ENCODE measurements at regions not wholly inside any gene's neighbourhood (a gene's known extent, or its start where the extent isn't known, plus 50 kb on each side); places are given as distances from the start of the nearest gene placed in this dataset.
A peak's percentile ranks its signal among the peaks of the same experiment; 100 is the strongest.

- DNase-seq (ENCODE audit: low read depth): no peak
- TF ChIP-seq CTCF (IDR thresholded peaks at IDR 0.05; ENCODE audit: insufficient read depth, low read depth, low read length): no peak
- no peak overlapping the region for H3K4me3 ChIP-seq (ENCODE audit: low read depth, low read length)
These were observed 133.8 kb upstream of the PKDCC start for GRCh38 chr2:41913921-41914609.

DNA sequence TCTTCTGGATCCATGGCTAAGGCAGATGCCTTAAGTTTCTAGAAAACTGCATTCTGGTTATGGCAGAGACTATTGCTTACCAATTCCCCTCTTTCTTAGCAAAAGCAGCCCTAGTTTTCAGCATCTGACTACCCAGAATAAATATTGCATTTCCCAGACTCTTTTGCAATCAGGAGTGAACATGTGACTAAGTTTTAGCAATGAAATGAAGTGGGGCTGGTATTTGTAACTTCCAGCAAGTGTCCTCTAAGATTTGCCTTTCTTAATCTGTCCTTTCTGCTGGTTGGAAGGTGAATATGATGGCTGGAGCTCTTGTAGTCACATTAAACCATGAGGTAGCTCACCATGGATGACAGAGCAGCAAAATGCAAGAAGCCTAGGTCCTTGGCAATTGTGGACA, 132.9 kb upstream of the PKDCC start:
- TF ChIP-seq CTCF (IDR thresholded peaks at IDR 0.05; ENCODE audit: insufficient read depth, low read depth, low read length): no peak
- peak; percentile 68 for DNase-seq (ENCODE audit: low read depth)
- H3K4me3 ChIP-seq (ENCODE audit: low read depth, low read length): no peak overlapping the region

DNA sequence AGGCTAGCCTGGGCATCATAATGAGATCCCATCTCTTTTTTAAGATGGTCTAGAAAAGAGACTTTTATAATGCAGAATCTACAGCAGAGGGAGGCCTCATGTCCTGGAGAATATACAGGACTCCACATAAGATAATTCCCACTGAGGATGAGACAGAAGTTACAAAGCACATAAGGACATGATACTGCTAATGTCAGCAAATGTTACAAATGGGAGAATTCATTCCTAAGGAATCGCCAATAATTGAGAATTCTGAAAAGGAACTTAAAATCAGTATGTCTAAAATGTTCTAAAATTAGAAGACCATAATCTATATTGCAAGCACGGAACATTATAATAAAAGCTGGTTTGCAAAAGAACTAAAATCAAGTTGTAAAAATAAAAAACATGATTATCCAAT, 131.6 kb upstream of the PKDCC start:
- no peak for TF ChIP-seq CTCF (IDR thresholded peaks at IDR 0.05; ENCODE audit: insufficient read depth, low read depth, low read length)
- H3K4me3 ChIP-seq (ENCODE audit: low read depth, low read length): no peak overlapping the region
- DNase-seq (ENCODE audit: low read depth): no peak

DNA sequence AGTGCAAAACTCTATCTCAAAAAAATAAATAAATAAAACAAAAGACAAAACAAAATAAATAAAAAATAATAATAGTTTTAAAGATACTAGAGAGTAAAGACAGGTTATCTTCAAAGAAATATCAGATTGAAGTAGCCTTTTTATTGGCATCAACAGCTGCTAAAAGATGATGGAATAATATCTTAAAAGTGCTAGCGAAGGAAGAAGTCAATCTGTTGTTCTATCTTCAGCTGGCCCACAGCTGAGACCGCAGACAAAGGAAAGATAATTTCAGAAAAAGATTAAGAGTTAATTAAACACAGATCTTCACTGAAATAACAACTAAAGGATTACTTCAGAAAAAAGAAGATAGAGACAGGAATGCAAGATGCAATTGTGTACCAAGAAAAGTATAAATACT, 130.2 kb upstream of the PKDCC start:
- no peak overlapping the region for H3K4me3 ChIP-seq (ENCODE audit: low read depth, low read length)
- no peak for DNase-seq (ENCODE audit: low read depth)
- TF ChIP-seq CTCF (IDR thresholded peaks at IDR 0.05; ENCODE audit: insufficient read depth, low read depth, low read length): no peak

- H3K4me3 ChIP-seq (ENCODE audit: low read depth, low read length): no peak overlapping the region
- no peak for DNase-seq (ENCODE audit: low read depth)
- TF ChIP-seq CTCF (IDR thresholded peaks at IDR 0.05; ENCODE audit: insufficient read depth, low read depth, low read length): no peak
These were observed 128.7 kb upstream of the PKDCC start for GRCh38 chr2:41919135-41919534.

- DNase-seq (ENCODE audit: low read depth): no peak
- no peak overlapping the region for H3K4me3 ChIP-seq (ENCODE audit: low read depth, low read length)
- TF ChIP-seq CTCF (IDR thresholded peaks at IDR 0.05; ENCODE audit: insufficient read depth, low read depth, low read length): no peak
These were observed 127.6 kb upstream of the PKDCC start for GRCh38 chr2:41920181-41920580.

DNA sequence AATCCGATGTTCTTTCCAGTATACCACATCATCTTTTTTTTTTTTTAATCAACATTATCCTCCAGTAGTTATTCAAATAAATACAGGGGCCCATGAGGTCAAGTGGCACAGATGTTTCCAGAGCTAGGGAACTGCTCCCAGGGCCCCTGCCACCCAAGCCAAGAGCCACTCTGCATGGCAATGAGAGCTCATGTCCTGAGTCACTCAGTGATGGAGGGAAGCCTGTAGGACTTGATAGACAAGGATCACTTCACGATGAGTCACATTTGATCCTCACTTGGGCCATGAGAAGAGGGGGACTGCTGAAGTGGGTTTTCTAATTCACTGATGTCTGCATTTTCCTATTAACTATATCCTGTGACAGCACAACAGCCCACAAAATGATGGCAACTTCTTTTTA, 127.0 kb upstream of the PKDCC start:
- TF ChIP-seq CTCF (IDR thresholded peaks at IDR 0.05; ENCODE audit: insufficient read depth, low read depth, low read length): no peak
- H3K4me3 ChIP-seq (ENCODE audit: low read depth, low read length): no peak overlapping the region
- DNase-seq (ENCODE audit: low read depth): no peak

All from fibroblast of villous mesenchyme (primary cell).